ENCODE measurements at regions not wholly inside any gene's neighbourhood (a gene's known extent, or its start where the extent isn't known, plus 50 kb on each side); places are given as distances from the start of the nearest gene placed in this dataset.
"Not testable (repeated sequence)": the region's sequence is repeated elsewhere in the genome, so short reads cannot be mapped to it uniquely, and the experiment has no call there.

DNA sequence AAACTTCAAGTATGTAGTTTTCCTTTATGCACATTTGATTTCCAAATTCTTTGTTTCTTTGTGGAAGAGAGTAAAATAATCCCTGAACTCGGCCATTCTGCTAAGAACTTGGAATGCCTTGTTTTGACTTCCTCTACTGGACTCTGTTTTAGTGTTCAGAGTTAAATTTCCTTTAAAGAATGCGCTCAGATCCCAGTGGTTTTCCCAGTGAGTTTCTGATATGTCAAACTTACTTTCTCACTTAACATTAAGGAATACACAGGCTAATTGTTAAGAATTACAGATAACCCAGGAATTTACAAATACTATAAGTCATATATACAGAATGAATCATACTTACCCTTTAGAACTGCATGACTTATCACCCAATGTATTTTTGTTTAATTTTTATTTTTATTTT is 1067.6 kb upstream of the CELF2 start:
- DNase-seq (ENCODE audit: low spot score): no peak
- H3K9me2 ChIP-seq (replicated peaks; ENCODE audit: insufficient read depth): no peaks in the 10 kb centered on the region
- no peaks in the 10 kb centered on the region for H3K36me3 ChIP-seq (replicated peaks; ENCODE audit: insufficient read depth, low read depth)
- H3K27me3 ChIP-seq: no peaks in the 10 kb centered on the region
- no peaks in the 10 kb centered on the region for H4K20me1 ChIP-seq (ENCODE audit: insufficient read depth, poor library complexity, severe bottlenecking)
- no peaks in the 10 kb centered on the region for H3K79me2 ChIP-seq
- no peaks in the 10 kb centered on the region for H3K4me1 ChIP-seq (ENCODE audit: insufficient read depth)
- TF ChIP-seq, protein P1, sequence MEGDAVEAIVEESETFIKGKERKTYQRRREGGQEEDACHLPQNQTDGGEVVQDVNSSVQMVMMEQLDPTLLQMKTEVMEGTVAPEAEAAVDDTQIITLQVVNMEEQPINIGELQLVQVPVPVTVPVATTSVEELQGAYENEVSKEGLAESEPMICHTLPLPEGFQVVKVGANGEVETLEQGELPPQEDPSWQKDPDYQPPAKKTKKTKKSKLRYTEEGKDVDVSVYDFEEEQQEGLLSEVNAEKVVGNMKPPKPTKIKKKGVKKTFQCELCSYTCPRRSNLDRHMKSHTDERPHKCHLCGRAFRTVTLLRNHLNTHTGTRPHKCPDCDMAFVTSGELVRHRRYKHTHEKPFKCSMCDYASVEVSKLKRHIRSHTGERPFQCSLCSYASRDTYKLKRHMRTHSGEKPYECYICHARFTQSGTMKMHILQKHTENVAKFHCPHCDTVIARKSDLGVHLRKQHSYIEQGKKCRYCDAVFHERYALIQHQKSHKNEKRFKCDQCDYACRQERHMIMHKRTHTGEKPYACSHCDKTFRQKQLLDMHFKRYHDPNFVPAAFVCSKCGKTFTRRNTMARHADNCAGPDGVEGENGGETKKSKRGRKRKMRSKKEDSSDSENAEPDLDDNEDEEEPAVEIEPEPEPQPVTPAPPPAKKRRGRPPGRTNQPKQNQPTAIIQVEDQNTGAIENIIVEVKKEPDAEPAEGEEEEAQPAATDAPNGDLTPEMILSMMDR (IDR thresholded peaks at IDR 0.05; ENCODE audit: poor library complexity): no peak
- no peak for TF ChIP-seq EZH2 (IDR thresholded peaks at IDR 0.05; ENCODE audit: borderline replicate concordance)
- no peak for TF ChIP-seq EZH2phosphoT487 (IDR thresholded peaks at IDR 0.05; ENCODE audit: low read depth, severe bottlenecking, unreplicated experiment)
- H3K4me3 ChIP-seq: no peak overlapping the region
- no peak overlapping the region for H3K27ac ChIP-seq
- no peak overlapping the region for H2AFZ ChIP-seq
- H3K4me2 ChIP-seq: no peak overlapping the region
- WGBS (ENCODE audit: low lambda C conversion rate, missing lambda C conversion rate): 58% methylated on average over 2 of the region's 2 CpGs
- H3K9me3 ChIP-seq (ENCODE audit: low read depth): no peaks in the 10 kb centered on the region

DNA sequence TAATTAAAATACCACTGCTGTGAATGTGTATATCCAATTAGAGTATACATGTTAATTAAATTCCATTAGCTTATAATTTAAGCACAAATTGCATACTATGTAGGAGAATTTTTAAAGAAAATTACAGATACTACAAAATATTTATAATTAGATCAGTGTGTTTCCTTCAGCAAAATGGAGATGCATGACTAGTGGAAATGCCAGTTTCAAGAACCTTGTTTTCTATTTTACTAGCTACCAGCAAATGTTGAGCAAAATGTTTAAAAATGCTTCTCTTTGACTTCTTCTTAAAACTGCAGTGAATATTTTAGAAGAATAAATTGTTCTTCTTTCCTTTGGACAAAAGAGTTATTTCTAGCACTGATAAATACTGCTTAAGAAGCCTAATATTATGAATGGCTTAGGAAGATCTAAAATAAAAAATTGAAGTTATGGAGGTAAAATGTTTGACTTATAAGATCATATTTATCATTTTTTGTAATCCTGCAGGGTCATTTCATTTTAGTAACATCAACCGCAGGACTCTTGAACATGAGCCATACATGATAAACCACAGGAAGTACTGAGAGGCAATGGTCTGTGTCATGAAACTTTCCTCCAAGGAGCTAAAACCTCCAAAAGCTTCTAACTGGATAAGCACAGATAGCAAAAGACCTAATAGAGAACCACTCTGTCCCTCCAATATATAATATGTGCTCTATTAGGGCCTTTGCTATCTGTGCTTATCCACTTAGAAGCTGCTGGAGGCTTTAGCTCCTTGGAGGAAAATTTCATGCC is 1066.0 kb upstream of the CELF2 start:
- Histone ChIP-seq H3K27me3 (no peaks in the 10 kb centered on the region), H3K4me2 (no peak overlapping the region), H3K9me3 (ENCODE audit: low read depth) (no peaks in the 10 kb centered on the region), H3K27ac (no peak overlapping the region), H3K4me1 (ENCODE audit: insufficient read depth) (no peaks in the 10 kb centered on the region), H2AFZ (no peak overlapping the region), H3K9me2 (replicated peaks; ENCODE audit: insufficient read depth) (no peaks in the 10 kb centered on the region), H3K4me3 (no peak overlapping the region), H3K36me3 (replicated peaks; ENCODE audit: insufficient read depth, low read depth) (no peaks in the 10 kb centered on the region), H4K20me1 (ENCODE audit: insufficient read depth, poor library complexity, severe bottlenecking) (no peaks in the 10 kb centered on the region), H3K79me2 (no peaks in the 10 kb centered on the region)
- TF ChIP-seq, protein P1 (IDR thresholded peaks at IDR 0.05; ENCODE audit: poor library complexity): no peak
- TF ChIP-seq EZH2 (IDR thresholded peaks at IDR 0.05; ENCODE audit: borderline replicate concordance) (no peak), EZH2phosphoT487 (IDR thresholded peaks at IDR 0.05; ENCODE audit: low read depth, severe bottlenecking, unreplicated experiment) (no peak)
- DNase-seq (ENCODE audit: low spot score): no peak
- 96% methylated on average over 1 of the region's 1 CpG for WGBS (ENCODE audit: low lambda C conversion rate, missing lambda C conversion rate)

DNA sequence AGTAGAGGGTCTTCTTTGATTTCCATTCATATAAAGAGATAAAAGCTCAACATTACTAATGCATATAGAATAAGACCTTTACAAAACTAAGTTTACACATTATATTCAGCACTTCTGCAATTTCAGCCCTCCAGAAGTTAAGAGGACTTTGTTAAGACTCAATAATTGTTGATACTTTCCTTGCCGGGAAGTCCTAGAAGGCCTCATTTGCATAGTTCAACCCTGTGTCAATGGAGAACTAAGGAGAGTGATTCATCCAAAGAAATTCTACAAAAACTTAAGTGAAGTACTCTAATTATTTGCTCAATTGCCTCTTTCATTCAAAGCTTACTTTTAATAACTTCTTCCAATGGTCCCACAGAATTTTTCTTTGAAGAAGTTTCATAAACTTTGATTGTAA is 1060.3 kb upstream of the CELF2 start:
- no peaks in the 10 kb centered on the region for H3K27me3 ChIP-seq
- no peaks in the 10 kb centered on the region for H3K9me2 ChIP-seq (replicated peaks; ENCODE audit: insufficient read depth)
- H3K36me3 ChIP-seq (replicated peaks; ENCODE audit: insufficient read depth, low read depth): no peaks in the 10 kb centered on the region
- H3K79me2 ChIP-seq: no peaks in the 10 kb centered on the region
- no peak overlapping the region for H3K27ac ChIP-seq
- H3K4me2 ChIP-seq: no peak overlapping the region
- no peaks in the 10 kb centered on the region for H3K9me3 ChIP-seq (ENCODE audit: low read depth)
- H3K4me1 ChIP-seq (ENCODE audit: insufficient read depth): no peaks in the 10 kb centered on the region
- no peak overlapping the region for H2AFZ ChIP-seq
- 57% methylated on average over 1 of the region's 1 CpG for WGBS (ENCODE audit: low lambda C conversion rate, missing lambda C conversion rate)
- DNase-seq (ENCODE audit: low spot score): peak; percentile 26
- H4K20me1 ChIP-seq (ENCODE audit: insufficient read depth, poor library complexity, severe bottlenecking): no peaks in the 10 kb centered on the region
- TF ChIP-seq, protein P1 (IDR thresholded peaks at IDR 0.05; ENCODE audit: poor library complexity): no peak
- TF ChIP-seq EZH2phosphoT487 (IDR thresholded peaks at IDR 0.05; ENCODE audit: low read depth, severe bottlenecking, unreplicated experiment) (no peak), EZH2 (IDR thresholded peaks at IDR 0.05; ENCODE audit: borderline replicate concordance) (no peak)
- H3K4me3 ChIP-seq: no peak overlapping the region

DNA sequence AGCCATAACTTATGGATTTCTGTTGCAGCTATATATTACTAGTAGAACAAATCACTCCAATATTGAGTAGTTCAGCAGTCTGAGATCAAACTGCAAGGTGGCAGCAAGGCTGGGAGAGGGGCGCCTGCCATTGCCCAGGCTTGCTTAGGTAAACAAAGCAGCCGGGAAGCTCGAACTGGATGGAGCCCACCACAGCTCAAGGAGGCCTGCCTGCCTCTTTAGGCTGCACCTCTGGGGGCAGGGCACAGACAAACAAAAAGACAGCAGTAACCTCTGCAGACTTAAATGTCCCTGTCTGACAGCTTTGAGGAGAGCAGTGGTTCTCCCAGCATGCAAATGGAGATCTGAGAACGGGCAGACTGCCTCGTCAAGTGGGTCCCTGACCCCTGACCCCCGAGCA is 1059.8 kb upstream of the CELF2 start:
- H3K36me3 ChIP-seq (replicated peaks; ENCODE audit: insufficient read depth, low read depth); H3K9me3 ChIP-seq (ENCODE audit: low read depth); H3K9me2 ChIP-seq (replicated peaks; ENCODE audit: insufficient read depth); H4K20me1 ChIP-seq (ENCODE audit: insufficient read depth, poor library complexity, severe bottlenecking); H3K27ac ChIP-seq; H3K27me3 ChIP-seq; H3K4me2 ChIP-seq; H3K4me3 ChIP-seq; H2AFZ ChIP-seq; DNase-seq (ENCODE audit: low spot score); H3K79me2 ChIP-seq; H3K4me1 ChIP-seq (ENCODE audit: insufficient read depth): not testable (repeated sequence)
- WGBS (ENCODE audit: low lambda C conversion rate, missing lambda C conversion rate): 54% methylated on average over 6 of the region's 6 CpGs
